Type B pancreatic cell (in vitro differentiated cells): ENCODE measurements at regions not wholly inside any gene's neighbourhood (a gene's known extent, or its start where the extent isn't known, plus 50 kb on each side); places are given as distances from the start of the nearest gene placed in this dataset.

Experiments used
- DNase-seq: peaks from one replicate; pipeline ENCODE4 v3.0.0; 2021; ENCODE audit warnings: mixed read lengths; ENCODE audit not compliant: unreplicated experiment; ENCODE audit errors: extremely low spot score
- H3K27ac Mint-ChIP-seq: 2 replicates; pipeline ENCODE4 v1.8.0; 2021; ENCODE audit warnings: mild to moderate bottlenecking, mixed read lengths
- H3K27me3 Mint-ChIP-seq: 2 replicates; pipeline ENCODE4 v1.8.0; 2021; ENCODE audit warnings: mixed read lengths
- H3K36me3 Mint-ChIP-seq: 2 replicates; pipeline ENCODE4 v1.8.0; 2021; ENCODE audit warnings: mixed read lengths
- H3K4me1 Mint-ChIP-seq: one replicate; pipeline ENCODE4 v1.8.0; 2021; ENCODE audit warnings: mixed read lengths; ENCODE audit not compliant: unreplicated experiment
- H3K4me3 Mint-ChIP-seq: 2 replicates; pipeline ENCODE4 v1.8.0; 2021; ENCODE audit warnings: mild to moderate bottlenecking, mixed read lengths
- H3K9me3 Mint-ChIP-seq: 2 replicates; pipeline ENCODE4 v1.8.0; 2021; ENCODE audit warnings: mixed read lengths
- TF ChIP-seq, protein P1 (sequence below): fragments of 200-600 bp; sonication (generic); conservative IDR thresholded peaks from 2 replicates; pipeline ENCODE4 v1.5.0; 2021; ENCODE audit warnings: antibody characterized with exemption, mild to moderate bottlenecking

DNA sequence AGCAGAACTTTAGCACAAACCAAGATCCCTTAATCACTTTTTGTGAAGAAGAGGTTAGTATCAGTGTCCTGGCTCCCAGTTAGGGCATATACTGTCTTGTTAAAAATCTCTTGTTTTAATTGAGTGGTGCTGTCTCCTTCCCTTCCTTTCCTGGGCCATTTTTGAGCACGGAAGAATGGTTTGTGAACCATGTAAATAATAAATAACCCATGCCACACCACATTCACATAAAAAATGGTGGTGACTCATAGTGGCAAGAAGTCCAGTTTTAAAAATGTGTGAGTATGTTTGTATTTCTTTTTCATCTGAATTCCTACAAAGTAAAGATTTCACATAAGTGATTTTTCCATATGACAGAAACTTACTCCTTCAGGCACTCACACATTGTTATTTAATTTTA, 59.1 kb upstream of the SPRED1 start:
- DNase-seq: no peak
- TF ChIP-seq, protein P1, sequence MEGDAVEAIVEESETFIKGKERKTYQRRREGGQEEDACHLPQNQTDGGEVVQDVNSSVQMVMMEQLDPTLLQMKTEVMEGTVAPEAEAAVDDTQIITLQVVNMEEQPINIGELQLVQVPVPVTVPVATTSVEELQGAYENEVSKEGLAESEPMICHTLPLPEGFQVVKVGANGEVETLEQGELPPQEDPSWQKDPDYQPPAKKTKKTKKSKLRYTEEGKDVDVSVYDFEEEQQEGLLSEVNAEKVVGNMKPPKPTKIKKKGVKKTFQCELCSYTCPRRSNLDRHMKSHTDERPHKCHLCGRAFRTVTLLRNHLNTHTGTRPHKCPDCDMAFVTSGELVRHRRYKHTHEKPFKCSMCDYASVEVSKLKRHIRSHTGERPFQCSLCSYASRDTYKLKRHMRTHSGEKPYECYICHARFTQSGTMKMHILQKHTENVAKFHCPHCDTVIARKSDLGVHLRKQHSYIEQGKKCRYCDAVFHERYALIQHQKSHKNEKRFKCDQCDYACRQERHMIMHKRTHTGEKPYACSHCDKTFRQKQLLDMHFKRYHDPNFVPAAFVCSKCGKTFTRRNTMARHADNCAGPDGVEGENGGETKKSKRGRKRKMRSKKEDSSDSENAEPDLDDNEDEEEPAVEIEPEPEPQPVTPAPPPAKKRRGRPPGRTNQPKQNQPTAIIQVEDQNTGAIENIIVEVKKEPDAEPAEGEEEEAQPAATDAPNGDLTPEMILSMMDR: no peak
- peaks cover 5% of the 10 kb centered on the region for H3K27me3 Mint-ChIP-seq
- H3K4me1 Mint-ChIP-seq: peaks cover 25% of the 10 kb centered on the region
- no peaks in the 10 kb centered on the region for H3K36me3 Mint-ChIP-seq
- H3K9me3 Mint-ChIP-seq: peaks cover 5% of the 10 kb centered on the region
- H3K27ac Mint-ChIP-seq: no peak overlapping the region
- H3K4me3 Mint-ChIP-seq: no peak overlapping the region

DNA sequence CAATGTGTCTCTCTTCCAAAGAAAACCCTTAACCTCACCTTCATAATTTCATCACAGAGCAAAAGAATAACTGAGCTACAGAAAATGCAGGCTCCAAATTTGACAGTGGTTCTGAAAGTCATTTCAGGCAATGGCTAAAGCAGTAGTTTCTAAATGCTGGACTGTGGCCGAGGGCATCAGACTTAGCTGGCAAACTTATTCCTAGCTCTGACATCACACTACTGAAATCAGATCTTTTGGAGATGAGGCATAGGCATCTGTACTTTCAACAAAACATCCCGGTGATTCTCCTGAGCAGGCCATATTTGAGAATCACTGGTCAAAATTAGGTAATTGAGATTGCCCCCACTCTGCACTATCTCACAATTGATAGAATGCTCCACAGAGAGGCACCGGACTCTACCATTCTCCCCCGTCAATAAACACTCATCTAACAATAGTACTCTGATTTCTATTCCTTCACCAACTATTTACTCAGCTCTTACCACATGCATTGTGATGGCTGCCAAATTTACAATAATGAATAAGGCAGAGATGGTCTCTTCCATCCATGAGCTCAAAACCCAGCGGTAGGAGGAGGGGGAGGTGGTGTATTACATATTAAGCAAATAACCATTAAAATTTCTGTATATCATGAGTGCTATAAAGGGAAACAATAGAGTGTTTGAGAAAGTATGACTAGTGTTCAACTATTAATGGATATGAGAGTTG, 57.3 kb upstream of the SPRED1 start:
- Mint-ChIP-seq H3K27me3 (no peaks in the 10 kb centered on the region), H3K9me3 (peaks cover 4% of the 10 kb centered on the region), H3K4me1 (peaks cover 17% of the 10 kb centered on the region), H3K36me3 (no peaks in the 10 kb centered on the region), H3K27ac (no peak overlapping the region), H3K4me3 (no peak overlapping the region)
- TF ChIP-seq, protein P1: no peak
- DNase-seq: no peak

DNA sequence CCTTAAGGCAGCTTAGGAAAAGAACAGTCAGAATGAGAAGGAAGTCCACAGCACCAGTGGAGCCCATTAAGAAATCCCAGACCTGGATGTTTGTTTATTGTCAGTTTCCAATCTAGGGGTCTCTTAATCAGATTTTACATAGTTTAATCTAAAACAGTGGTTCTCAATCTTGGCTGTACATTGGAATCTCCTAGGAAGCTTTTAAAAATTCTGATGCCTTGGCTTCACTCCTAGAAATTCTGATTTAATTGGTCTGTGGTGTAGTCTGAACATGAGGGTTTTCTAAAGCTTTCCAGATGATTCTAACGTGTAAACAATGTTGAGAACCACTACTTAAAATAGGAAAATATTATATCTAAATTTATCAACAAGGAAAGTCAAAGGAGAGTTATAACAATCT, 56.6 kb upstream of the SPRED1 start:
- Mint-ChIP-seq H3K36me3 (no peaks in the 10 kb centered on the region), H3K27ac (no peak overlapping the region), H3K27me3 (no peaks in the 10 kb centered on the region), H3K9me3 (no peaks in the 10 kb centered on the region), H3K4me1 (peaks cover 12% of the 10 kb centered on the region), H3K4me3 (no peak overlapping the region)
- no peak for DNase-seq
- TF ChIP-seq, protein P1: no peak

DNA sequence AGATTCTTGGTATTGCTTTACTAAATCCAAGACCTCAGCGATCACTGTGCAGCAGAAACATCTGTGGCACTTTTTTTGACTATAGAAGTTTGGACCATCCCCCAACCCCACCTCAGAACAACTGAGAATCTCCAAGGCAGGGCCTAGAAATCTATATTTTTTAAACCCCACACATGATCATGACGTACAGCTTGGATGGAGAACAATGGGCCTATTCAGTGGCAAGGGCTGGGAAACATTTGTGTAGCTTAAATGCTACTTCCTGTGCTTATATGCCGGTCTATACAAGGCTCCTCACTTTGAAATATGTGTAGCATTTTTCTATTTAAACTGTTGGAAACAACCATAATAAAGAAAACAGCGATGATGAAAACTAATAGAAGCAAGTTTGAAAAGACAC, 55.1 kb upstream of the SPRED1 start:
- TF ChIP-seq, protein P1: no peak
- Mint-ChIP-seq H3K27me3 (no peaks in the 10 kb centered on the region), H3K36me3 (no peaks in the 10 kb centered on the region), H3K4me3 (no peak overlapping the region), H3K9me3 (no peaks in the 10 kb centered on the region), H3K4me1 (peaks cover 14% of the 10 kb centered on the region), H3K27ac (no peak overlapping the region)
- DNase-seq: no peak

DNA sequence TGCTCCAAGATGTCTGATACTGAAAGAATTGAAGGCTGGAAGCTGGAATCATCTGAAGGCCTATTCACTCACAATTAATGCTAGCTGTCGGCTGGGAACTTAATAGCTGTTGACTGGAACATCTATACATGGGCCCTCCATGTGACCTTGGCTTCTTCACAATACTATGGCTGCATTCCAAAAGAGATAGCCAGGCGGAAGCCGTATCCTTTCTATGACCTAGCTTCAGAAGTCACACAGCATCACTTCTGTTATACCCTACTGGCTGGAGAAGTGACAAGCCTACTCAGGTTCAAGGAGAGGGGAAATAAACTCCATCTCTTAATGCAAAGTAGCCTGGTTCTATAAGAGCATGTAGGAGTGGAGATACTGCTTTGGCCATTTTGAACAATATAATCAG, 50.9 kb upstream of the SPRED1 start:
- no peak for DNase-seq
- H3K36me3 Mint-ChIP-seq: no peaks in the 10 kb centered on the region
- H3K27me3 Mint-ChIP-seq: no peaks in the 10 kb centered on the region
- no peak overlapping the region for H3K4me3 Mint-ChIP-seq
- H3K9me3 Mint-ChIP-seq: no peaks in the 10 kb centered on the region
- peaks cover 18% of the 10 kb centered on the region for H3K4me1 Mint-ChIP-seq
- TF ChIP-seq, protein P1: no peak
- no peak overlapping the region for H3K27ac Mint-ChIP-seq
